Colonic mucosa (tissue), 4 donors: ENCODE measurements at regions not wholly inside any gene's neighbourhood (a gene's known extent, or its start where the extent isn't known, plus 50 kb on each side); places are given as distances from the start of the nearest gene placed in this dataset.

Source experiments
- DNase-seq: peaks from one replicate; pipeline ENCODE4 v3.0.0-alpha.2; 2020
- H3K27ac ChIP-seq: fragments of 200-600 bp; one replicate; pipeline ENCODE4 v1.8.0; 2021
- H3K27me3 ChIP-seq: fragments of 200-600 bp; one replicate; pipeline ENCODE4 v1.8.0; 2021
- H3K36me3 ChIP-seq: fragments of 200-600 bp; one replicate; pipeline ENCODE4 v1.8.0; 2021
- H3K4me1 ChIP-seq: fragments of 200-600 bp; one replicate; pipeline ENCODE4 v1.8.0; 2021; ENCODE audit warnings: mild to moderate bottlenecking
- H3K4me3 ChIP-seq: fragments of 200-600 bp; one replicate; pipeline ENCODE4 v1.8.0; 2021
- H3K9ac ChIP-seq, 2 donors: one replicate each; pipeline ENCODE4 v1.7.0; 2013; ENCODE audit warnings: control low read depth in 2 of 2, low read depth in 2 of 2, low read length in 2 of 2
- H3K9me3 ChIP-seq: fragments of 200-600 bp; one replicate; pipeline ENCODE4 v1.8.0; 2021
- intact Hi-C: fragments of 100-400 bp; cut with DNase I; formaldehyde crosslinking; loops from one replicate; pipeline ENCODE4 v1.14.1; 2022
- TF ChIP-seq, protein P1 (sequence below): fragments of 200-600 bp; IDR thresholded peaks from one replicate; pipeline ENCODE4 v1.8.0; 2022; ENCODE audit warnings: antibody characterized with exemption, mild to moderate bottlenecking
- donor health status: healthy.
- donor health status: DM: no; HTN: no; CAD: no.
- donor health status: DM: no; HTN: no; CAD: no.

GRCh38 chr5:125181159-125181558 lies 434.7 kb upstream of the ZNF608 start:
- H3K9me3 ChIP-seq: no peaks in the 10 kb centered on the region
- no peak for DNase-seq
- intact Hi-C loops: no loop called here
- H3K9ac ChIP-seq: no peak overlapping the region
- no peak overlapping the region for H3K27ac ChIP-seq
- TF ChIP-seq, protein P1, sequence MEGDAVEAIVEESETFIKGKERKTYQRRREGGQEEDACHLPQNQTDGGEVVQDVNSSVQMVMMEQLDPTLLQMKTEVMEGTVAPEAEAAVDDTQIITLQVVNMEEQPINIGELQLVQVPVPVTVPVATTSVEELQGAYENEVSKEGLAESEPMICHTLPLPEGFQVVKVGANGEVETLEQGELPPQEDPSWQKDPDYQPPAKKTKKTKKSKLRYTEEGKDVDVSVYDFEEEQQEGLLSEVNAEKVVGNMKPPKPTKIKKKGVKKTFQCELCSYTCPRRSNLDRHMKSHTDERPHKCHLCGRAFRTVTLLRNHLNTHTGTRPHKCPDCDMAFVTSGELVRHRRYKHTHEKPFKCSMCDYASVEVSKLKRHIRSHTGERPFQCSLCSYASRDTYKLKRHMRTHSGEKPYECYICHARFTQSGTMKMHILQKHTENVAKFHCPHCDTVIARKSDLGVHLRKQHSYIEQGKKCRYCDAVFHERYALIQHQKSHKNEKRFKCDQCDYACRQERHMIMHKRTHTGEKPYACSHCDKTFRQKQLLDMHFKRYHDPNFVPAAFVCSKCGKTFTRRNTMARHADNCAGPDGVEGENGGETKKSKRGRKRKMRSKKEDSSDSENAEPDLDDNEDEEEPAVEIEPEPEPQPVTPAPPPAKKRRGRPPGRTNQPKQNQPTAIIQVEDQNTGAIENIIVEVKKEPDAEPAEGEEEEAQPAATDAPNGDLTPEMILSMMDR: no peak
- H3K4me1 ChIP-seq: no peaks in the 10 kb centered on the region
- H3K36me3 ChIP-seq: no peaks in the 10 kb centered on the region
- H3K27me3 ChIP-seq: no peaks in the 10 kb centered on the region
- no peak overlapping the region for H3K4me3 ChIP-seq

DNA sequence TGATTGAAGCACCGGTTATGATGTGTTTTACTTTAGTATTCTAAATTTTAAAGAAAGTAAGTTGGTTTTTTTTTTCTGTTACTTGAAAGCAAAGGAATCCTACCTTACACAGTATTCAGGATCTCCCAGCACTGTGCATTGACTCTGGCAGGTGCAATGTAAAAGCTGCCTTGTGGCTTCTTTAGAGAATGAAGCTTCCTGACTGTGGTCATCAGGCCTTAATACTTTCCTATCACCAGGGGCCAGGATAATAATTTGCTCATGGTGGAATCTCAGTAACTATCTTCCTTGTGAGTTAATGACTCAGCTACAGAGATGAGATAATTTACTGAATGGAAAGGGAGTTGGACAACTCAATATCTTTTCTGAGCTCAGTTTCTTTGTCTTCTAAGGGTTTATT lies 435.5 kb upstream of the ZNF608 start:
- H3K36me3 ChIP-seq: no peaks in the 10 kb centered on the region
- H3K27me3 ChIP-seq: no peaks in the 10 kb centered on the region
- no peak for DNase-seq
- no peak overlapping the region for H3K9ac ChIP-seq
- TF ChIP-seq, protein P1: no peak
- H3K4me1 ChIP-seq: no peaks in the 10 kb centered on the region
- H3K4me3 ChIP-seq: no peak overlapping the region
- H3K27ac ChIP-seq: no peak overlapping the region
- no peaks in the 10 kb centered on the region for H3K9me3 ChIP-seq
- intact Hi-C loops: no loop called here

GRCh38 chr5:125185740-125186139 lies 439.3 kb upstream of the ZNF608 start:
- Histone ChIP-seq H3K9ac (no peak overlapping the region), H3K27ac (no peak overlapping the region), H3K4me1 (no peaks in the 10 kb centered on the region), H3K36me3 (no peaks in the 10 kb centered on the region), H3K27me3 (no peaks in the 10 kb centered on the region), H3K9me3 (no peaks in the 10 kb centered on the region), H3K4me3 (no peak overlapping the region)
- intact Hi-C loops: no loop called here
- no peak for DNase-seq
- TF ChIP-seq, protein P1: no peak

DNA sequence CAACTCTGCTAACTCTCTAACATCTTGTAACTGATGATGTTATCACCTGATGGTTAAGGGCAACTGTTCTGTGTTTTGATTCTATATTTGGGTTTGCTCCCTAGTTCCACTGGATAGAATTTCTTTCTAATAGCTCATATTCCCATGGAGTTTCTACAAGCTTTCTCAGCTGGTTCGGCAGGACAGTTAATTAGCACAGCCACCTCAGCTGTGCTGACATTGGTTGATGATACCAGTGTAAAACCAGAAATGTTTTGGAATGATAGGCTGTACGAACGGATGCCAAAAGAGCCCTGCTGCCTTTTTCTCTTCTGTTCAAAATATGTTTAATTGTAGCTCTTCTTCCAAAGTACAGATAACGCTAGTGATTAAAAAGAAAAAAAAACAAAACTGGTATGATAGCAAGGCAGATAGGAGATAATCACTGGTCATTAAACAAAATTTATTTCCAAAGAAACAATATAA lies 440.5 kb upstream of the ZNF608 start:
- Histone ChIP-seq H3K9ac (no peak overlapping the region), H3K27me3 (no peaks in the 10 kb centered on the region), H3K9me3 (no peaks in the 10 kb centered on the region), H3K27ac (no peak overlapping the region), H3K36me3 (no peaks in the 10 kb centered on the region), H3K4me3 (no peak overlapping the region), H3K4me1 (no peaks in the 10 kb centered on the region)
- intact Hi-C loops: no loop called here
- TF ChIP-seq, protein P1: no peak
- DNase-seq: no peak

DNA sequence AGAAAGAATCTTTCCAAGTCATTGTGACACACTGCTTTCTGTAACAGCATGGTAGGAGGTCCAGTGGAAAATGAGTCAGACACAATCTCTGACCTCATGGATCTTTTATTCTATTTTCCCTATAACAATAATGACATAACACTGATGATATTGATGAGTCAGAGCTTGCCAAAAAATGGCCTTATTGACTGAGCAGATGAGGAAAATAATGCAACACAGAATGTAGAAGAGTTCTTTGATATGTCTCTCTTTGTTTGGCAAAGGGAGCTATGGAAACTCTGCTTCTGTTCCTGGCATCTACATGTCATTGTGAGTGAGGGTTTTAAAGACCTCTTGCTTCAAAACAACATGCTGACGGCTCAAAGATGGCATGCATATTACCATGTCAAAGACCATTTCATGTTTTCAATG lies 443.1 kb upstream of the ZNF608 start:
- Histone ChIP-seq H3K27me3 (no peaks in the 10 kb centered on the region), H3K4me3 (no peak overlapping the region), H3K9ac (no peak overlapping the region), H3K36me3 (no peaks in the 10 kb centered on the region), H3K4me1 (no peaks in the 10 kb centered on the region), H3K27ac (no peak overlapping the region), H3K9me3 (no peaks in the 10 kb centered on the region)
- intact Hi-C loops: no loop called here
- TF ChIP-seq, protein P1: no peak
- no peak for DNase-seq
